HG03457 (cell line): ENCODE measurements at regions not wholly inside any gene's neighbourhood (a gene's known extent, or its start where the extent isn't known, plus 50 kb on each side); places are given as distances from the start of the nearest gene placed in this dataset.

Experiments used
- ATAC-seq: cut with Tn5 transposase; IDR thresholded peaks from one replicate; pipeline ENCODE4 v1.9.1; 2021; ENCODE audit warnings: moderate number of reproducible peaks; ENCODE audit not compliant: unreplicated experiment

GRCh38 chr10:108812906-108813305, 1110.4 kb downstream of the XPNPEP1 start:
- no peak for ATAC-seq

GRCh38 chr10:108812296-108812695, 1111.0 kb downstream of the XPNPEP1 start:
- ATAC-seq: no peak

- ATAC-seq: no peak
Measured at GRCh38 chr10:108808228-108808627, 1115.1 kb downstream of the XPNPEP1 start.

- ATAC-seq: no peak
Measured at GRCh38 chr10:108801775-108802517, 1121.4 kb downstream of the XPNPEP1 start.

DNA sequence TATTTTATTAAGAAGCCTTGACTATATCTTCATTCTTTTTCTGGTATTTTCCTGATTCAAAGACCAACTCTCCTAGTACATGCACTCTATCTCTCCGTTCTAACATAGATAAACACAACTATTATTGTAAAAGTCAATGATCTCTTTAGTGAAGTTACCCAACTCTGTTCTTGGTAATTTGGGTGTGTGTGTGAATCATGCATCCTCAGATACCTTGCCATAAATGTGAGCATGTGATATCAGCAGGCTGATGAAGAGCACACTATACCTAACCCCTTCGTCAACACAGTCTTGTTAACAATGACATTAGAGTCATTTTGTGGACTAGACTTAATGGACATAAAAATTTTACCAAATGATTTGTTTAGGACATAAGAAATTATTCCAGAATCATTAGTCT, 1122.1 kb downstream of the XPNPEP1 start:
- ATAC-seq: no peak

DNA sequence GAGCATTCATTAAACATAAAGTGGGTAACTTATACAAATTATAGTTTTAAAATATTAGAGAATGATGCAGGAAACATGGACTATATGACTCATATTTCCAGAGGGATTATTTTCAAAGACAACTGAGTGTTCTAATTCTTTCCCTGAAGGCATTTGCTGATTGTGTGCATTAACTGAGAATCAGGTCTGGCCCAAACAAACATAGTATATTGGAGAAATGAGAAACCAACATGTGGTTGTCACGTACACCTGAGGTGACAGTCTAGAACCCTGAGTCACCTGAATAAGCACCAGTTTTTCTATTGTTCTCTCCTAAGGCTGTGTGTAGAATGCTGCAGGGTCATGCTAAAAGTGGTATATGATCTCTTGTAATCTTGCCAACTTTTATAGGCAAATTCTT, 1125.7 kb downstream of the XPNPEP1 start:
- ATAC-seq: no peak

DNA sequence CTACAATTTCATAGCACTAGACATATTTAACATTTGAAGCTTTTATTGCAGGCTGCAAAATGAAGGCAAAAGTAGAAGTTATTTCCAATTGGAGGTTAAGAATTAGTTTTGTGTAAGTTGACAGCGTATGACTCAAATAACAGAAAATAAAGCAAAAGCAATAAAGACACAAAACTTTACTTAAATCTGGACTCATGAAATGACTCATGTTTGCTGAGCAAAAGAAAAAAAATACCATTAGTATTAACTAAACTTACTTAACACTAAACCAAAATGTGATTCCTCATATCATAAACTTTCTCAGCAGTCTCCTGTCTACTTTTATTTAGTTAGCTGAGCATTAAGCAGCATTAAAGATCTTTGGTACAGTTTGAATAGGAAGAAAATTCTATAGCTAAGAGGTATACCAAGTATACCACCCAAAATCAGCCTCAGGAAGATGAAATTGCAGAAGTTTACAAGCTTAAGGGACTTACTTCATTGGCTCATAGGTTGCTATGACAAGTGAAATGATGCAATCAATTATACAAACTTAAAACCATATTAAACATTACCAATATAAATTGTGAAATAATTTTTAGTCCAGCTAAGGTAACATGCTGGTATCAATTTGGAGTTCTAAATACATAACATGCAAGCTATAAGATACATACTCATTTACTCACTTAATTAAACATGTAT, 1131.4 kb downstream of the XPNPEP1 start:
- ATAC-seq: no peak

GRCh38 chr10:108791030-108791429, 1132.3 kb downstream of the XPNPEP1 start:
- no peak for ATAC-seq

DNA sequence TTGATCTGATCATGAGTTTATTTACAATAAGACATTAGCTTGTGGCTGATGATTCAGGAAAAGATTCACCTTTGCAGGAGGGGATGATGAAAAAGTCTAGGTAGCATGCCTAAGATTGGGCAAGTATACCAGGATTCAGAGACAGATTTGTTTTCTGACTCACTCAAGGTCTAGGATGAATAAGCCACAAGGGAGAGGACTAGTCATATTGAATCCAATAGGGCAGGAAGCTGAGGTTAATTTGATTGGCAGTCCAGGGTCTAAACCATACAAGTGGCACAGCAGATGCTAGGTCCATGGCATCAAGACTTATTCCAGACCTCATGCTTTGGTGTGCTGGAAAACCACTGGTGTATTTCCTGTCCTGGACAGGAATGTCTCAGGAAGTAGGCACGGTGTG, 1133.4 kb downstream of the XPNPEP1 start:
- ATAC-seq: peak; percentile 84

DNA sequence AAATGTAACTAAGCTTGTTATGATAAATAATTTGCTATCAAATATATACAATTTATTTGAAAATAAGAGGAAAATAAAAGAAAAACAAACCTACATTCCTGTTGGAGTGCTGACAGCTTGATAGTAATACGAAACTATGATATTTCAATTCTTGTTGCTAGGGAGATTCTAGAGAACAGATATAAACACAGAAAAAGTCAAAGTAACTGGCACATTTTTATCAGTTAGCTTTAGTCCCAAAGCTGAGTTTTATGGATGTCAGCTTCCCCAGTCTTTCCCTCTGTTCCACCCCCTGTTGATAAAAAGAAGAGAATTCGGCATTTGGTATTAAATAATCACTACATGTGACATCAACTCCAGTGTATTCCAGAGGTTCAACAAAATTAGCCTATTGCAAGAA, 1134.0 kb downstream of the XPNPEP1 start:
- ATAC-seq: no peak

- no peak for ATAC-seq
Measured at GRCh38 chr10:108788891-108789290, 1134.4 kb downstream of the XPNPEP1 start.

- no peak for ATAC-seq
Measured at GRCh38 chr10:108787932-108788331, 1135.4 kb downstream of the XPNPEP1 start.

GRCh38 chr10:108785011-108785410, 1138.3 kb downstream of the XPNPEP1 start:
- no peak for ATAC-seq

DNA sequence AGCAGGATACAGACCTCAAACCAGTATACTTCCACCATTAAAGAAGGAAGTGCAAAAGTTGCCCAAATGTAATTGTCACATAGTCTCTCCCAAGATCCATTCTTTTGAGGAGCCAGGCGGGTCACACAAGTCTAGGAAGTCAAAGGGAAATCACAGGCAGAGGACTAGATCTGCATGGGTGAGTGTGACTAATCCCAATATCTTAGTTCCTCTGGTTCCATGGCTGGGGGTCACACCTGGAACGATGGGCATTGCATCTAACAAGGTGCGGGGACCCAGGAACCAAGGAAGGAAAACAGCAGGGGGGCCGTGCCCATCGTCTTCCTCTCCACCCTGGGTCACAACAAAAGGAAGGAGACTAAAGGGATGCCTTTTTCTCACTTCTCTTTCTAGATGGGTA, 1138.8 kb downstream of the XPNPEP1 start:
- no peak for ATAC-seq

- peak; percentile 79 for ATAC-seq
Measured at GRCh38 chr10:108783897-108784296, 1139.4 kb downstream of the XPNPEP1 start.

DNA sequence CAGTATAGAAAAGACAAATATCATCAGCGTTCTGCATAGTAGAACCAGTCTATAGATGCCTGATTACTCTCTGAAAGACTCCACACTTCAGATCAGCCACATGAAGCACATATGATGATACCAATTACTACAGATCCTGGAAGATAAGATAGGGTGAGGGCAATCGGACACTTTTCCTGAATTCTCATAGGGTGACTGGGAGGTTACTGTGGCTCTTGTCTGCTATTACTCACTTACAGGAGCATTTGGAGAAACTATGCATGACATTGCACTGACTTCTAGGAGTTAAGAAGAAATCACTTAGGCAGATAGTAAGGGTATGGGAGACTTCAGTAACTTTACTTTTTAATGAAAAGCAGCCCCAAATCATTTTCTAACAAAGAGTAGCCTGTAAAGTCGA, 1140.9 kb downstream of the XPNPEP1 start:
- ATAC-seq: no peak

GRCh38 chr10:108779501-108779900, 1143.8 kb downstream of the XPNPEP1 start:
- ATAC-seq: no peak

DNA sequence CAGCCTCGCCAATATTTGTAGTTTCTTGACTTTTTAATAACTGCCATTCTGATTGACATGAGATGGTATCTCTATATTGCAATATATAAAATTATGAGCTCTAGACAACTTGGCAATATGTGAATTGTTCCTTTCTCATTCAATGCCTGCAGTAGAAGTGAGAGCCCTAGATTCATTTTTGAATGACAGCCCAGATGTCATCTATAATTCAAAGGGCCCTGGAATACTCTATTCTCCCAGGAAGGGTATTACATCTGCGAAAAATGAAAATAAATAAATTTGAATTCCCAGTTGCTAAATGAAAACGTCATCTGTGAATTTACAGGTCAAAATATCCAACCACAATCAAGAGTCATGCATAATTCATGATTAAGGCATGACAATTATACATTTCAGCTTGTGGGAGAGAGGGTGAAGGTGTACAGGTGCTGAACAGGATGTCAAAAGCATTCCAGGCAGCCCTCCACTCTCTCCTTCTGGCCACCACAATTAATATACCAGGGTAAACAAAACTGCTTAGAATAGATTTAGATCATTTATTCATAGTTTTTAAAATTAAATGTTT, 1147.3 kb downstream of the XPNPEP1 start:
- ATAC-seq: no peak

GRCh38 chr10:108771106-108771505, 1152.2 kb downstream of the XPNPEP1 start:
- ATAC-seq: no peak

DNA sequence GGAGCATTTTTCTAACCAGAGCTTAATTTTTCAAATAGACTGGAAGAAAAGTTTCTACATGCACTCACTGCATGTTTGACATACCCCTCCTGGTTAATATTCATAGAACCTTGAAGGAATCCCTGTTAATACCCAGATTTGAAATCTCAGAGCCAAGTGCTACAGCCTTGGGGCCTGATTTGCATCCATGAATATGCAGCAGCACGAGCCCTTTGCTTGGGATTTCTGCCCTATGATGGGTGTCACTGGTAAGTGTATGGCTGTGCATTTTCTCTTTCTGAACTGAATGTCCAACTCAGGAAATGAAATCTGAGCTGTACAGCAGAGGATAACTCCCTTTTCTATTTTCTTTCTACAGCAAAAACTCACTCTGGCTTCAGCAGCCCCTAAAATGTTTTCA, 1157.5 kb downstream of the XPNPEP1 start:
- ATAC-seq: no peak

- ATAC-seq: no peak
Measured at GRCh38 chr10:108757946-108758345, 1165.4 kb downstream of the XPNPEP1 start.

DNA sequence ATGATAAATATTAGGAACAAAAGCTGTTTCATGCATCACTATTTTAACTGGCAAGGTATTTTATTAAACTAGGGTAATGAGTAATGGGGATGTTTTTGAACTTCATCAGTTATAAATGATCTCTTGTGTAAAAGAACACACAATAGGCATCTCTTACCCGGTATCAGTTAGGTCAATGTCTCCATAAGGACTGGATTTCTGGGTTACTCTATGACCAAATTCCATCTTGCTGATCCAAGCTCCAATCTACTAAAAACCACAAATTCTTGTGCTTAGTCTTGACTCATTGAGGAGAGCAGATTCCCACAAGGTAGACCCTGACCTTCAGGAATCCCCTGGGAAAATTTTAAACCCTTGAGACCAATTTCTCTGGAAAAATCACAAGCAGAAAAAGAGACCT, 1167.7 kb downstream of the XPNPEP1 start:
- ATAC-seq: no peak
